Muscle layer of duodenum (tissue), 2 donors: ENCODE measurements at regions not wholly inside any gene's neighbourhood (a gene's known extent, or its start where the extent isn't known, plus 50 kb on each side); places are given as distances from the start of the nearest gene placed in this dataset.
"Not testable (repeated sequence)": the region's sequence is repeated elsewhere in the genome, so short reads cannot be mapped to it uniquely, and the experiment has no call there.

ENCODE experiments used
- H3K27ac ChIP-seq: one replicate; pipeline ENCODE4 v1.7.0; 2013; ENCODE audit warnings: mild to moderate bottlenecking, low read length
- H3K27me3 ChIP-seq: one replicate; pipeline ENCODE4 v1.7.0; 2013; ENCODE audit warnings: low read depth, mild to moderate bottlenecking, control low read depth, low read length
- H3K36me3 ChIP-seq, 2 donors: one replicate each; pipeline ENCODE4 v1.7.0; 2013; ENCODE audit warnings: low read length in 2 of 2, control low read depth in 1 of 2, mild to moderate bottlenecking in 1 of 2; ENCODE audit not compliant: insufficient read depth in 2 of 2, control insufficient read depth in 1 of 2
- H3K4me1 ChIP-seq, 2 donors: one replicate each; pipeline ENCODE4 v1.7.0; 2013; ENCODE audit warnings: low read length in 2 of 2, mild to moderate bottlenecking in 2 of 2, control low read depth in 1 of 2, moderate library complexity in 1 of 2; ENCODE audit not compliant: insufficient read depth in 2 of 2, control insufficient read depth in 1 of 2
- H3K4me3 ChIP-seq, 2 donors: one replicate each; pipeline ENCODE4 v1.7.0; 2013; ENCODE audit warnings: low read length in 2 of 2, low read depth in 1 of 2, mild to moderate bottlenecking in 1 of 2
- H3K9me3 ChIP-seq, 2 donors: one replicate each; pipeline ENCODE4 v1.7.0; 2013; ENCODE audit warnings: low read length in 2 of 2, control low read depth in 1 of 2, mild to moderate bottlenecking in 1 of 2; ENCODE audit not compliant: control insufficient read depth in 1 of 2
- donor health status: healthy.

DNA sequence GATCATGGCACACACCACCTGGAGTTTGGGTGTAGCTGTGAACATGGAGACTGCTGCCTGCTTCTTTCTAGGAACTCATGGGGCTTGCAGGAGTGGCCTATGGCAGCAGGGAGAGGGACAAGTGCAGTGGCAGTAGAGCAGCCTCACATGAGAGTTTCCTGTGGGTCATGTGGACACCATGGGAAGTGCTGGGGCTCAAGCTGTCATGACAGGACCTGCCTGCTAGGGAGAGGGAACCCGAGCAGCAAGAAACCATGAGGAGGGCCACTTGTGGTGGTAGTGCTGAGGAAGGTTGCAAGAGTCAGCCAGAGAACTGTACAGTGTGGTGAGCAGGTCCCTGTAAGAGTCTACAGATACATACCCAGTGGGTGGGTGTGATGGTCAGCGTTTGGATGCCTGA lies 73.8 kb upstream of the MRPS22 start:
- no peaks in the 10 kb centered on the region for H3K27me3 ChIP-seq
- H3K4me3 ChIP-seq, result no peak overlapping the region
- no peak overlapping the region for H3K27ac ChIP-seq
- H3K9me3 ChIP-seq, result no peaks in the 10 kb centered on the region
- H3K4me1 ChIP-seq, result no peaks in the 10 kb centered on the region
- no peaks in the 10 kb centered on the region for H3K36me3 ChIP-seq

DNA sequence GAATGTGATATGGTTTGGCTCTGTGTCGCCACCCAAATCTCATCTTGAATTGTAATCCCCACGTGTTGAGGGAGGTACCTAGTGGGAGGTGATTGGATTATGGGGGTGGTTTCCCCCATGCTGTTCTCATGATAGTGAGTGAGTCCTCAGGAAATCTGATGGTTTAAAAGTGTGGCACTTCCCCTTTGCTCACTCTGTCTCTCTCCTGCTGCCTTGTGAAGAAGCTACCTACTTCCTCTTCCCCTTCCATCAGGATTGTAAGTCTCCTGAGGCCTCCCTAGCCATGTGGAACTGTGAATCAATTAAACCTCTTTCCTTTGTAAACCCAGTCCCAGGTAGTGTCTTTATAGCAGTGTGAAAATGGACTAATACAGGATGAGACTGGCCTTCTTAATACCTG lies 73.2 kb upstream of the MRPS22 start:
- H3K36me3 ChIP-seq, H3K9me3 ChIP-seq, H3K27me3 ChIP-seq, H3K4me1 ChIP-seq, H3K4me3 ChIP-seq, H3K27ac ChIP-seq: not testable (repeated sequence)

DNA sequence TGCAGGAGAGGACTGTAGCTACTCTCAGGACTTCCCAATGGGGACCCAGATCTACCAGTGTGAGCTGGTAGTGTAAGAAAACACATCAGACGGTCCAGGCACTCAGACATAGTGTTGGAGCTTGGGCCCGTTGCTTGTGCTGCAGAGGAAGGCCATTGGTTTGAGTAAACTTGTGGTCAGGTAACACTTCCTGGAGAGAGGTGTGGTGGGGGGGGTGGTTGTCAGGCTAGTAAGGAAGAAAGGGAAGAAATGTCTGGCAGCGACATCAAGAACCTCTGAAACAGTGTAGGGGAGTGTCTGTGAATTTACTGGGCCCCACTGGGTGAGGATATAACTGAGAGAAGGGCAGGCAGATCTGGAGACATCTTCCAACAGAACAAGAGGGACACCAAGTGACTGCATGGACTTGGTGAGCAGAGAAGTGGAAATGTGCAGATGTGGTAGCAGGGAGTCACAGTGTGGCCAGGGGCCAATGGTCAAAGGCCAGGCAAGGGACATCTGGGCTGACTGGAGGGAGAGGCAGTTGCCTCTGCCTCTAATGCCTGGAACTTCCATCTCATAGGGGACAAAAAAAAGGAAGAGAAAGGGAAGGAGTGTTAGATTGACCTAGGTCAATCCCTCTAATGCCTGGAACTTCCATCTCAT lies 63.7 kb upstream of the MRPS22 start:
- no peaks in the 10 kb centered on the region for H3K4me1 ChIP-seq
- no peak overlapping the region for H3K27ac ChIP-seq
- H3K27me3 ChIP-seq, result no peaks in the 10 kb centered on the region
- H3K36me3 ChIP-seq, result no peaks in the 10 kb centered on the region
- H3K4me3 ChIP-seq, result no peak overlapping the region
- no peaks in the 10 kb centered on the region for H3K9me3 ChIP-seq

DNA sequence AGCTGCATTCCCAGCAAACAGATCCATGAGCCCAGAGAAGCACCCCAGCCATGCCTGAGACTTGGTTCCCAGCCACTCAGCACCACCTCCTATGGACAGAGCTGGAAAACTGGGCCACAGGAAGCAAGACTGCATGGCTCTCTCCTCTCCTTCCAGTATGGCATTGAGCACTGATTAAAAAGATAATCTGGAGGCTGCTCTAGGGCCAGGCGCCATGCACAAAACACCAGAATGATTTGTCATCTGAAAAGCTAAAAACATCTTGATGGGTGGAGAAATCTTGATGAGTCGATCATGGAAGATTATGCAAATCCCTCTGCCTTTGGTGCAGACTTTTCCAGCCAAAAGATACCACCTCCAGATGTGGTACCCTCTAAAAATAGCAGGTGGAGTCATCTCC lies 62.7 kb upstream of the MRPS22 start:
- Histone ChIP-seq H3K4me1 (no peaks in the 10 kb centered on the region), H3K36me3 (no peaks in the 10 kb centered on the region), H3K27ac (no peak overlapping the region), H3K27me3 (no peaks in the 10 kb centered on the region), H3K4me3 (no peak overlapping the region), H3K9me3 (no peaks in the 10 kb centered on the region)

DNA sequence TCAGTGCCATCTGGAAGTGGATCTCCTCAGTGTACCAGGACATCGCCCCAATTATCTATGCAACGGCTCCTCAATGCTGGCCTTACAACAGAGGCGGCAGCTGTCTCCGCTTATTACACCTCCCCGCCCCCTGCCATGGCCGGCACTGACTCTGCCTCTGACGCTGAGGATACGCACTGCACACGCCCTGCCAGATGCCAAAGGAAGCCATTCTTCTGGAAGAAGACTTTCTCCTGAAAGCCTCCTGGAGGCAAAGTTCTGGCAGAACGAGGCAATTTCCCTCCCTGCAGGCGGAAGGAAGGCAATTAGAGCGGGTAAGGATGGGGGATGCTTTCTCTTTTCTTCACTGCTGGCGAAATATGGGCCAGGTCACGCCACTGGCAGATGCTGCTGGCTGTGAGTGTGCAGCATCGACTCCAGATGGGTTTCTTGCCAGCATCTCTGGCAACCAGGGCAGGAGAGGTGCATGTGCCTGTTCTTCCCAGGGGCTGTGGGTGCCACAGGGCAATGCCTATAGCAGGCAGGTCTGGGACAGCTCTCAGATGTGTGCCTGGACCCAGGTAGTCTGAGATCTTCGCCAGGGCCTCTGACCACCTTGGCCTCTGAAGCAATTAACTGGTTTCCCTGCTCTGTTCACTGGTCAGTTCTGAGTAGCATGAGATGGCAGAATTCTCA lies 62.2 kb upstream of the MRPS22 start:
- H3K27ac ChIP-seq, result no peak overlapping the region

DNA sequence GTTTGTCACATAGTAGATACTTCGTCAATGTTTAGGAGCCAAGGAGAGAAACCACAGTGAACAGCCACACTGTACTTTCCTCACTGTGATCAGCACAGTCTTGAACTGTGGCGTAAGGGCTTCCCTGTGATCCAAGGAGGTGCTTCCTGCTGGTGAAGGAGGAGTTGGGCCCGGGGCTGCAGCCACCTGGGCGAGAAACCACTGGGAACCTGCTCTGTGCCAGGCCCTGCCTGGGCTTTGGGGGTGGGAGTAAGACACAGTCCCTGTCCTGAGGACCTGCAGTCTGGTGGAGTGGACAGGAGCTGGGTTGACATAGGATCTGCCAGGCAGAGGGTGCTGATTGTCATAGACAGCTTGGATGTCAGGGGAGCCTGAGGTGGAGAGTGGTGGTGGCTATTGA lies 60.5 kb upstream of the MRPS22 start:
- H3K27me3 ChIP-seq, result no peaks in the 10 kb centered on the region
- no peaks in the 10 kb centered on the region for H3K36me3 ChIP-seq
- no peaks in the 10 kb centered on the region for H3K9me3 ChIP-seq
- H3K4me3 ChIP-seq, result no peak overlapping the region
- H3K27ac ChIP-seq, result no peak overlapping the region
- no peaks in the 10 kb centered on the region for H3K4me1 ChIP-seq

More for the DNA sequence above, 62.2 kb upstream of the MRPS22 start:
- Histone ChIP-seq H3K4me3 (no peak overlapping the region), H3K9me3 (no peaks in the 10 kb centered on the region), H3K27me3 (no peaks in the 10 kb centered on the region), H3K4me1 (no peaks in the 10 kb centered on the region), H3K36me3 (no peaks in the 10 kb centered on the region)

DNA sequence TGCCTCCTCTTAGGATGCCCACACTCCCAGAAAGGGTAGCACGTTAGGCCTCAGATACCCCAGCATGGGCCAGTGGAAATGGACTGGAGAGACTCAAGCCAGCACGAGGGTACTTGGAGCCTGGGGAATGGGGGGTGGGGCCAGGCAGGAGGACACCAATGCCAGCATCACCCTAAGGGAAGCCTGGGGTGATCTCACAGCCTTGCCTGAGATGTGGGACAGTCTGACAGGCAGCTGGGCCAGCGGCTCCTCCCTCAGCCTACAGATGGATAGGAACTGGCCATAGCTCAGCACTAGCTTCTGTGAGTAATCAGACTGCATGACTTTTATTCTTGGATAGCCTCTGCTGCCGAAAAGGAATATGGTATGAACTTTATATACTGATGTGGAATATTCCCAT lies 59.6 kb upstream of the MRPS22 start:
- no peaks in the 10 kb centered on the region for H3K36me3 ChIP-seq
- no peak overlapping the region for H3K27ac ChIP-seq
- no peaks in the 10 kb centered on the region for H3K9me3 ChIP-seq
- H3K4me3 ChIP-seq, result no peak overlapping the region
- H3K4me1 ChIP-seq, result no peaks in the 10 kb centered on the region
- H3K27me3 ChIP-seq, result no peaks in the 10 kb centered on the region

DNA sequence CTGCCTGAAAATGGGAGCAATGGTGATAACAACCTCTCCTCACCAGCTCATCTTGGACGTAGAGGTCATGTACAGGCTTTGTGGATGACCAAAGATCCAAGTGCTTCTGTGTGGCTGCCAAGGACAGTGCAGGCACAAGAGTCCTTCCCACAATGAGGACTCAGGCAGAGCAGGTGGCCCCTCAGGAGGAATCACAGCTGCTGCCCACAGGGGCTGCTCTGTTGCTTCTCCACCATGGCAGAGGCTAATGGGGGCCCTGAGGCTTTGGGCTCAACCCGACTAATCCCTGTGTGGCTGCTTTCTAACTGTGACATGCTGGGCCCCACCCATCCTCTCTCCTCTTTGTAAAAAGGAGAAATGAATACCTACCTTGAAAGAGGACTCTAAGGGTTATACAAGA lies 58.1 kb upstream of the MRPS22 start:
- Histone ChIP-seq H3K4me3 (no peak overlapping the region), H3K9me3 (no peaks in the 10 kb centered on the region), H3K27me3 (no peaks in the 10 kb centered on the region), H3K36me3 (no peaks in the 10 kb centered on the region), H3K4me1 (no peaks in the 10 kb centered on the region), H3K27ac (no peak overlapping the region)

DNA sequence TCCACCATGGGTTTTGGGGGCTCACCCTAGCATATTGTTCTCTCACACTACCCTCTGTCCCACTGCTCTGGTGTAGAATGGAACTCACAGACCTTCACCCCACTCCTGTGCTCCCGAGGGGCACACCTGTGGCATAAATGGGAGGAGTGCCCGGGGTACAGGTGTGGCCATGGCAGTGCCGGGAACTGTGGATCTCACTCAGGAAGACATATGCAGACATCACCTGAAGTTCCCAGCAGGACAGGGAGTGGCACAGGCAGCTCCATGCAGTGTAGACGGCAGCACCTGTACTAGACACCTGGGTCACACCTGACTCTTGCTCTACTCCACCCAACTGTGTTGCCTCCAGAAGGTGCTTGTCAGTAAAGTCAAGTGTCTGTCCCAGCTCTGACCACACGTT lies 57.6 kb upstream of the MRPS22 start:
- Histone ChIP-seq H3K27ac (no peak overlapping the region), H3K9me3 (no peaks in the 10 kb centered on the region), H3K27me3 (no peaks in the 10 kb centered on the region), H3K36me3 (no peaks in the 10 kb centered on the region), H3K4me3 (no peak overlapping the region), H3K4me1 (no peaks in the 10 kb centered on the region)

DNA sequence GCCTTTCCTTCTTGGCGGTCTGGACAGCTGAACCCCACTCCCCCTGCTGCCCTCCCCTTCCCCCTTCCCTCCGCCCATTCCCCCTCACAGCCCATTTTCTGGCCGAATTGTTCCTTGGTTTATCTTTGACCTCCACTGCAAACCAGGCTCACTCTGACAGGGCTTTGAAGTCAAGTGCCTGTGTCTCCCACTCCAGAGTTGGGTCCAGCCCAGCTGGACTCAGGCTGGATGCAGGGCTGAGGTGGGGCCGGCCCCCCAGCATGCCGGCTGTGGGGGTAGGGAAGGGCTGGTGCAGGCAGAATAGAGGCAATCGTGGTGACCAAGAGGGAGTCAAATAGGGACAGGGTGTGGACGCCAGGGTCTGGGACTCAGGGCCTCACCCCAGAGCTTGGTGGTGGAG lies 57.0 kb upstream of the MRPS22 start:
- no peaks in the 10 kb centered on the region for H3K36me3 ChIP-seq
- no peaks in the 10 kb centered on the region for H3K27me3 ChIP-seq
- no peak overlapping the region for H3K4me3 ChIP-seq
- H3K27ac ChIP-seq, result no peak overlapping the region
- H3K9me3 ChIP-seq, result no peaks in the 10 kb centered on the region
- H3K4me1 ChIP-seq, result no peaks in the 10 kb centered on the region

DNA sequence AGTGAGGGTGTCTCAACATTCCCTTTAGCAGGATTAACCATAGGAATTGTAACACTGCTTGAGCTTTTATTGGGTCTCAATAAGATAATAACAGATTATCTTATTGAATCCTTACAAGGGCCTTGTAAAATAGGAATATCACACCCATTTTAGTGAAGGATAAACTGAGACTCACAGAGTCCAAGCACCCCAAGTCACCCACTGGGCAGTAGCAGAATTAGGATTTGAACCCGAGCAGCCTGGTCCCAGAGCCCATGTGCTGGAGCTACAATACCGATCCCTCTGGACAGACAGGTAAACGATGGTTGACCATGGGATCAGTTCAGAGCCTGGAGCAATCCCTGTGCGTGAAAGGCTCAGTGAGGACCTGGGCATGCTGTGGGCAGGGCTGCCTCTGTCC lies 56.3 kb upstream of the MRPS22 start:
- no peak overlapping the region for H3K4me3 ChIP-seq
- no peaks in the 10 kb centered on the region for H3K36me3 ChIP-seq
- no peaks in the 10 kb centered on the region for H3K9me3 ChIP-seq
- no peaks in the 10 kb centered on the region for H3K4me1 ChIP-seq
- H3K27me3 ChIP-seq, result no peaks in the 10 kb centered on the region
- H3K27ac ChIP-seq, result no peak overlapping the region

DNA sequence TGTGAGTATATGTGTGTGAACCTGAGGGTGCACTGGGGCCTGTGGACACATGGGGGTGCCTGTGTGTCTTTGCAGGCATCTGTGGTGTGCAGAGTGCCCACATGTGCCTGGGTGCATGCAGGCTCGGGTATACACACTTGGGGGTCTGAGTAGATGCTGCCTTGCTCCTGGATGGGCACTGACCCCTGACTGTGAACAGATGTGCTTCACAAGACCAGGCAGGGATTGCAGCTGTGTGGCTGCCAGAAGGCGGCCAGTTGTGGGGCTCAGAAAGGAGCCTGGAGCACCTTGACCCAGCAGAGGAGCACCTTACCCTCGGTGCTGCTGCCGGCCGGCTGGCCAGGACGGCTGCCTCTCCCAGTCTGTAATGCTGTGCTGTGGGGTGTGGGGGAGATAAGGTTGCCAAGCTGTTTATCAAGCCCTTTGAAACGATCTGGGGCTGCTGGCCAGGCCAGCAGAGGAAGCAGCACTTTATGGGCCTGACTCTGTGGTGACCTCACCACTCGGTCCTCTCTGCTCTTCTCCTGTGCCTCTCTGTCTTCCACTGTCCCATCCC lies 55.5 kb upstream of the MRPS22 start:
- Histone ChIP-seq H3K27ac (no peak overlapping the region), H3K27me3 (no peaks in the 10 kb centered on the region), H3K9me3 (no peaks in the 10 kb centered on the region), H3K4me3 (no peak overlapping the region), H3K36me3 (no peaks in the 10 kb centered on the region), H3K4me1 (no peaks in the 10 kb centered on the region)
